WERI-Rb-1 (cell line): ENCODE measurements at regions not wholly inside any gene's neighbourhood (a gene's known extent, or its start where the extent isn't known, plus 50 kb on each side); places are given as distances from the start of the nearest gene placed in this dataset.

Source experiments
- DNase-seq: peaks from one replicate; pipeline ENCODE4 v3.0.0-alpha.2; 2020
- H3K27ac ChIP-seq: fragments of 250-450 bp; sonication (Bioruptor Pico); 2 replicates; pipeline ENCODE4 v1.5.1; 2020; ENCODE audit warnings: mild to moderate bottlenecking, moderate library complexity
- H3K27me3 ChIP-seq: fragments of 250-450 bp; sonication (Bioruptor Pico); 2 replicates; pipeline ENCODE4 v1.5.1; 2021; ENCODE audit warnings: mild to moderate bottlenecking, low read depth, moderate library complexity; ENCODE audit not compliant: insufficient read depth, severe bottlenecking
- H3K36me3 ChIP-seq: fragments of 250-450 bp; sonication (Bioruptor Pico); 2 replicates; pipeline ENCODE4 v1.5.1; 2020; ENCODE audit warnings: mild to moderate bottlenecking, moderate library complexity
- H3K4me3 ChIP-seq: 2 replicates; pipeline ENCODE4 v1.5.1; 2011; ENCODE audit warnings: low read depth, mild to moderate bottlenecking, control low read depth, low read length
- H3K9me3 ChIP-seq: fragments of 250-450 bp; sonication (Bioruptor Pico); 2 replicates; pipeline ENCODE4 v1.5.1; 2021; ENCODE audit warnings: mild to moderate bottlenecking, moderate library complexity; ENCODE audit not compliant: severe bottlenecking
- CTCF ChIP-seq: IDR thresholded peaks from 2 replicates; pipeline ENCODE4 v1.5.1; 2011; ENCODE audit warnings: low read depth, mild to moderate bottlenecking, control low read depth, inconsistent platforms, low read length

DNA sequence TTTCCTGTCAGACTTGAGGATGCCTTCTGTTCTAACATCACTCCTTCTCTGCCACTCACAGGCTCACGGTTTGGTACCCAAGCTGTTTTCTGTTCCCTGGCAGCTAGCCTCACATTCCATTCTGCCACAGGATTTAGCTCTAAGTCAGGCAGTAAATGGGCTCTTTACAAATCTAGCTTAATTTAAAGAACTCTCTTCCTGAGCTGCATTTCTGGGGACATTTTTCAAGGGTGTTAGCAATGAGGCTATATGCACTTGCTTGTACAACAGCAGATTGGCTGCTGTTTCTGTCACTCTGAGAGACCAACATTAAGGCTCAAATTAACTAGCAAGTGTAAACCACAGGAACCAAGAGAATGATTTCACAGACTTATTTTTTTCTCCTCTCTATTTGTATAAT, 337.8 kb upstream of the NOCT start:
- no peak for DNase-seq
- H3K4me3 ChIP-seq, result no peak overlapping the region
- TF ChIP-seq CTCF, result no peak
- H3K9me3 ChIP-seq, result no peaks in the 10 kb centered on the region
- no peaks in the 10 kb centered on the region for H3K36me3 ChIP-seq
- no peak overlapping the region for H3K27ac ChIP-seq
- no peaks in the 10 kb centered on the region for H3K27me3 ChIP-seq

DNA sequence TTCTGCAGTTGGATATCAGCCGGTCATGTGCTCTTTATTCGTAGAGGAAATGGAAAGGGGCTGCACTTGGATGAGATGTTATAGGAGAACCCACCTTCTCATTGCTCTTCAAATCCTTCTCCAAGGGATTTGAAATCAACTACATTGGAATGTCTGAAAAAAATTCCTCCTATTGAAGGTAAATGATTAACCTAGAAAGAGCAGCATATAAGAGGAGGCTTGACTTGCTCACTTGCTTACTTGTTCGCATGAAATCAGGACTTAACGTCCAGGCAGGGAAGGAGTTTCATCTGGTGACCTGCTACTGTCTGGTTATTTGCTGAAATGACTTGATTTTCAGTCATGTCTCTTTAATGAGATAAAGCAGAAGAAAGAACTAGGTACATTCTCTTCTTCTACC, 338.4 kb upstream of the NOCT start:
- no peak overlapping the region for H3K4me3 ChIP-seq
- no peak overlapping the region for H3K27ac ChIP-seq
- no peaks in the 10 kb centered on the region for H3K36me3 ChIP-seq
- DNase-seq, result no peak
- TF ChIP-seq CTCF, result no peak
- H3K9me3 ChIP-seq, result no peaks in the 10 kb centered on the region
- H3K27me3 ChIP-seq, result no peaks in the 10 kb centered on the region

DNA sequence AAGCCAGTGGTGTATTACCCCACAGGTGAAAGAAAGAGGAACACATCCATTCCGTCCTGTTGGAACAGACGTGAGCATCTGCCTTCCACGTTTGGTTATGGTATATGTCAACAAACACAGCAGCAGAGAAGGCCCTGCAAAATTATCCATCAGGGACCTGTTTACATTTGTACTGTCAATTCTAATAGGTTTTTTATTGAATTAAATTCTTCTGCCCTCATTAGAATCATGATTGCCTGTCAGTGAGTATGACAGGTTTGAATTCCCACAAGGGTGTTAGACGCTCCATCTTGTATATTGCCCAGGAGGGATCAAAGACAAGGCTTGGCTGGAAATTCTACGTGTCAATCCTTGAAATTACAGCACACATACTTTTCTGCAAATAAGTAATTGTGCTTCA, 339.9 kb upstream of the NOCT start:
- Histone ChIP-seq H3K9me3 (no peaks in the 10 kb centered on the region), H3K36me3 (no peaks in the 10 kb centered on the region), H3K27me3 (no peaks in the 10 kb centered on the region), H3K4me3 (no peak overlapping the region), H3K27ac (no peak overlapping the region)
- DNase-seq, result no peak
- TF ChIP-seq CTCF, result no peak

DNA sequence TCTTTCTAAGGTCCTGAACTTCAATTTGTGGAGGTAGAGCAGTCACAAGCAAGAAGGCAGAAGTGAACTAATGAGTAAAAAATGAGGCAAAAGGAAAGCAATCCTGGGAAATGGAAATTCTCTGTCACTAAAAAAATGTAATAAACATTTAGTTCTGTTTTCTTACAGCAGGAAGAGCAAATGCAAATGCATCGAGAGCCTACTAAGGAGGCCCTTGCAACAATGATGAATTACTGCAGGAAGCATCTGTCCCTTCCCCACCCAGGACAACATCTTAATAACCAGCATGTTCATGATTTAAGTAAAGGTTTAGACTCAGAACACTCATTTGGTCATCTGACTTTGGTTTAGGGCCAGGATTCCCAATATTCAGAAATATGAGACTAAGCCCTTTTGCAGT, 341.4 kb upstream of the NOCT start:
- TF ChIP-seq CTCF, result no peak
- DNase-seq, result no peak
- no peak overlapping the region for H3K4me3 ChIP-seq
- no peaks in the 10 kb centered on the region for H3K27me3 ChIP-seq
- H3K27ac ChIP-seq, result no peak overlapping the region
- H3K9me3 ChIP-seq, result no peaks in the 10 kb centered on the region
- no peaks in the 10 kb centered on the region for H3K36me3 ChIP-seq

GRCh38 chr4:138673053-138673452, 342.5 kb upstream of the NOCT start:
- H3K36me3 ChIP-seq, result no peaks in the 10 kb centered on the region
- DNase-seq, result no peak
- H3K9me3 ChIP-seq, result peaks cover under 1% of the 10 kb centered on the region
- H3K27ac ChIP-seq, result no peak overlapping the region
- TF ChIP-seq CTCF, result no peak
- H3K4me3 ChIP-seq, result no peak overlapping the region
- H3K27me3 ChIP-seq, result no peaks in the 10 kb centered on the region

- Histone ChIP-seq H3K4me3 (no peak overlapping the region), H3K27ac (no peak overlapping the region), H3K36me3 (no peaks in the 10 kb centered on the region), H3K9me3 (peaks cover 2% of the 10 kb centered on the region), H3K27me3 (no peaks in the 10 kb centered on the region)
- DNase-seq, result no peak
- no peak for TF ChIP-seq CTCF
Observed at GRCh38 chr4:138672393-138672976, 343.1 kb upstream of the NOCT start.
